SK-N-SH treated with all-trans-retinoic acid at 6 μM for 48 hours (cell line): ENCODE measurements at regions not wholly inside any gene's neighbourhood (a gene's known extent, or its start where the extent isn't known, plus 50 kb on each side); places are given as distances from the start of the nearest gene placed in this dataset.

Source experiments
- ARNTL ChIP-seq: fragments of 450-650 bp; formaldehyde crosslinking; IDR thresholded peaks from 2 replicates; pipeline ENCODE4 v1.5.0; 2020; ENCODE audit warnings: low read depth, mild to moderate bottlenecking, moderate library complexity, borderline replicate concordance
- CREB5 ChIP-seq: fragments of 250-450 bp; sonication (Bioruptor Pico); IDR thresholded peaks from 2 replicates; pipeline ENCODE4 v1.5.1; 2020; ENCODE audit warnings: low read depth, mild to moderate bottlenecking, moderate library complexity
- CSDC2 ChIP-seq: fragments of 250-450 bp; sonication (Bioruptor Pico); IDR thresholded peaks from 2 replicates; pipeline ENCODE4 v1.5.0; 2020; ENCODE audit warnings: mild to moderate bottlenecking, moderate library complexity
- GLIS3 ChIP-seq: fragments of 250-450 bp; sonication (Bioruptor Pico); IDR thresholded peaks from 2 replicates; pipeline ENCODE4 v1.5.0; 2020; ENCODE audit warnings: mild to moderate bottlenecking, moderate library complexity
- ISL1 ChIP-seq: fragments of 250-450 bp; sonication (Bioruptor Pico); IDR thresholded peaks from 2 replicates; pipeline ENCODE4 v2.1.2; 2022; ENCODE audit warnings: mild to moderate bottlenecking, moderate library complexity
- OSR1 ChIP-seq: fragments of 250-450 bp; sonication (Bioruptor Pico); IDR thresholded peaks from 2 replicates; pipeline ENCODE4 v1.8.0; 2022; ENCODE audit warnings: moderate library complexity, mild to moderate bottlenecking, inconsistent platforms
- PATZ1 ChIP-seq: fragments of 250-450 bp; sonication (Bioruptor Pico); IDR thresholded peaks from 2 replicates; pipeline ENCODE4 v1.8.0; 2020; ENCODE audit warnings: mild to moderate bottlenecking, moderate library complexity, borderline replicate concordance
- RARB ChIP-seq: fragments of 250-450 bp; sonication (Bioruptor Pico); IDR thresholded peaks from 2 replicates; pipeline ENCODE4 v1.8.0; 2021; ENCODE audit warnings: mild to moderate bottlenecking, moderate library complexity
- SNAI2 ChIP-seq: fragments of 250-450 bp; sonication (Bioruptor Pico); IDR thresholded peaks from 2 replicates; pipeline ENCODE4 v1.5.0; 2020; ENCODE audit warnings: mild to moderate bottlenecking, moderate library complexity
- TOX ChIP-seq: fragments of 250-450 bp; sonication (Bioruptor Pico); IDR thresholded peaks from 2 replicates; pipeline ENCODE4 v1.8.0; 2021; ENCODE audit warnings: mild to moderate bottlenecking, moderate library complexity, borderline replicate concordance
- TSHZ2 ChIP-seq: fragments of 250-450 bp; sonication (Bioruptor Pico); IDR thresholded peaks from 2 replicates; pipeline ENCODE4 v1.5.0; 2020; ENCODE audit warnings: mild to moderate bottlenecking, moderate library complexity
- ZC3H10 ChIP-seq: fragments of 250-450 bp; sonication (Bioruptor Pico); IDR thresholded peaks from 2 replicates; pipeline ENCODE4 v1.5.1; 2021; ENCODE audit warnings: mild to moderate bottlenecking, moderate library complexity
- ZFP3 ChIP-seq: fragments of 250-450 bp; sonication (Bioruptor Pico); IDR thresholded peaks from 2 replicates; pipeline ENCODE4 v1.5.0; 2020; ENCODE audit warnings: mild to moderate bottlenecking, moderate library complexity

GRCh38 chr5:96159043-96159442 is 197.4 kb upstream of the ELL2 start:
- TF ChIP-seq TOX (CRISPR knock-in tag) (no peak), ARNTL (CRISPR knock-in tag) (no peak), CSDC2 (CRISPR knock-in tag) (no peak), PATZ1 (CRISPR knock-in tag) (no peak), ZC3H10 (CRISPR knock-in tag) (no peak), RARB (CRISPR knock-in tag) (no peak), GLIS3 (no peak), ZFP3 (CRISPR knock-in tag) (no peak), CREB5 (no peak), TSHZ2 (CRISPR knock-in tag) (no peak), SNAI2 (CRISPR knock-in tag) (no peak), OSR1 (CRISPR knock-in tag) (no peak), ISL1 (CRISPR knock-in tag) (no peak)
